A549 (cell line): ENCODE measurements at regions not wholly inside any gene's neighbourhood (a gene's known extent, or its start where the extent isn't known, plus 50 kb on each side); places are given as distances from the start of the nearest gene placed in this dataset.

ENCODE experiments used
- ATAC-seq, 2 experiments: fragments of 200-7000 bp in 1 of 2; fragments of >200 bp in 1 of 2; cut with Nextera tagmentation in 1 of 2; cut with Tn5 transposase in 1 of 2; 3 replicates each; pipeline versions ENCODE4 v1.8.0 to v1.9.1; 2018 to 2020; ENCODE audit warnings: mild to moderate bottlenecking in 1 of 2, moderate library complexity in 1 of 2
- CTCF ChIA-PET: fragments of 300-600 bp; sonication (Branson Sonifier 250); formaldehyde crosslinking; extraction: SDS; loops from one replicate; lab custom pipeline; 2021; ENCODE audit warnings: antibody characterized with exemption, inconsistent platforms; lab: Yijun Ruan, JAX
- POLR2A ChIA-PET: fragments of 350-600 bp; formaldehyde crosslinking; extraction: SDS; loops from one replicate; lab custom pipeline; 2021; ENCODE audit warnings: antibody characterized with exemption, inconsistent platforms; lab: Yijun Ruan, JAX
- DNase-seq, 2 experiments: peaks; one replicate each; pipeline versions ENCODE4 v3.0.0 to v3.0.0-alpha.2; 2011 to 2016; ENCODE audit warnings: low read depth in 1 of 2, low spot score in 1 of 2
- FAIRE-seq: peaks from 2 replicates; lab custom pipeline; 2011; peaks lifted over from hg19 to GRCh38; lab: Jason Lieb, UNC
- H3K27ac ChIP-seq, 2 experiments: fragments of >200 bp; sonication (Bioruptor Twin); formaldehyde crosslinking; 3 replicates each; pipeline ENCODE4 v1.5.1; 2016 to 2017
- H3K4me1 ChIP-seq: fragments of >200 bp; sonication (Bioruptor Twin); formaldehyde crosslinking; 3 replicates; pipeline ENCODE4 v1.6.1; 2016
- H3K4me2 ChIP-seq: fragments of >200 bp; sonication (Bioruptor Twin); formaldehyde crosslinking; 3 replicates; pipeline ENCODE4 v1.6.1; 2016
- H3K4me3 ChIP-seq: fragments of >200 bp; sonication (Bioruptor Twin); formaldehyde crosslinking; 3 replicates; pipeline ENCODE4 v1.5.1; 2016
- H3K9me3 ChIP-seq: fragments of >200 bp; sonication (Bioruptor Twin); formaldehyde crosslinking; 3 replicates; pipeline ENCODE4 v1.6.1; 2016
- BCL3 ChIP-seq: fragments of >200 bp; sonication (Bioruptor Twin); formaldehyde crosslinking; IDR thresholded peaks from 3 replicates; pipeline ENCODE4 v1.6.1; 2016
- CBX8 ChIP-seq: fragments of 200-600 bp; sonication (generic); IDR thresholded peaks from 2 replicates; pipeline ENCODE4 v1.6.1; 2016
- CEBPB ChIP-seq, 2 experiments: fragments of >200 bp in 1 of 2; sonication (Bioruptor Twin) in 1 of 2; formaldehyde crosslinking in 1 of 2; IDR thresholded peaks; 2 replicates each; pipeline ENCODE4 v1.6.1; 2012 to 2016
- EHF ChIP-seq: fragments of 250-450 bp; sonication (Bioruptor Pico); IDR thresholded peaks from 2 replicates; pipeline ENCODE4 v1.5.0; 2020; ENCODE audit warnings: mild to moderate bottlenecking
- EHMT2 ChIP-seq: fragments of 200-600 bp; sonication (generic); IDR thresholded peaks from 2 replicates; pipeline ENCODE4 v1.6.1; 2016; ENCODE audit warnings: antibody characterized with exemption, low read depth, mild to moderate bottlenecking, moderate library complexity
- ELK1 ChIP-seq: fragments of 150-350 bp; IDR thresholded peaks from 2 replicates; pipeline ENCODE4 v1.6.1; 2014; ENCODE audit warnings: low read depth, mild to moderate bottlenecking, low read length
- HMGXB4 ChIP-seq: fragments of 250-450 bp; sonication (Bioruptor Pico); IDR thresholded peaks from 2 replicates; pipeline ENCODE4 v1.5.0; 2021; ENCODE audit warnings: mild to moderate bottlenecking, moderate library complexity, borderline replicate concordance
- HOXB5 ChIP-seq: fragments of 250-450 bp; sonication (Bioruptor Pico); IDR thresholded peaks from 2 replicates; pipeline ENCODE4 v1.5.0; 2020; ENCODE audit warnings: mild to moderate bottlenecking, moderate library complexity
- JUNB ChIP-seq: fragments of >200 bp; sonication (Bioruptor Twin); formaldehyde crosslinking; IDR thresholded peaks from 2 replicates; pipeline ENCODE4 v1.6.1; 2016
- KDM1A ChIP-seq: fragments of 200-600 bp; sonication (generic); IDR thresholded peaks from 2 replicates; pipeline ENCODE4 v1.6.1; 2016; ENCODE audit warnings: low read depth, mild to moderate bottlenecking
- MAZ ChIP-seq: fragments of 150-350 bp; IDR thresholded peaks from 2 replicates; pipeline ENCODE4 v1.6.1; 2014; ENCODE audit warnings: antibody characterized with exemption, low read depth, low read length, borderline replicate concordance
- NR3C1 ChIP-seq: fragments of >200 bp; sonication (Bioruptor Twin); formaldehyde crosslinking; IDR thresholded peaks from 3 replicates; pipeline ENCODE4 v1.6.1; 2017
- PHF8 ChIP-seq: fragments of 200-600 bp; sonication (generic); IDR thresholded peaks from 2 replicates; pipeline ENCODE4 v1.6.1; 2016; ENCODE audit warnings: low read depth, mild to moderate bottlenecking, antibody characterized with exemption, moderate library complexity, borderline replicate concordance
- POLR2A ChIP-seq: IDR thresholded peaks from 2 replicates; pipeline ENCODE4 v1.6.1; 2012; ENCODE audit warnings: mild to moderate bottlenecking, low read length
- RAD21 ChIP-seq, 2 experiments: fragments of >200 bp in 1 of 2; sonication (Bioruptor Twin) in 1 of 2; formaldehyde crosslinking in 1 of 2; IDR thresholded peaks in 1 of 2; conservative IDR thresholded peaks in 1 of 2; 2 replicates in 1 of 2; 3 replicates in 1 of 2; pipeline ENCODE4 v1.6.1; 2012 to 2018; ENCODE audit warnings: inconsistent platforms in 1 of 2
- RARB ChIP-seq: fragments of 250-450 bp; sonication (Bioruptor Pico); IDR thresholded peaks from 2 replicates; pipeline ENCODE4 v1.8.0; 2021; ENCODE audit warnings: mild to moderate bottlenecking, moderate library complexity
- RCOR1 ChIP-seq: fragments of 150-350 bp; IDR thresholded peaks from 2 replicates; pipeline ENCODE4 v1.6.1; 2014; ENCODE audit warnings: antibody characterized with exemption, low read length, low read depth
- RFX5 ChIP-seq: fragments of 450-650 bp; IDR thresholded peaks from 2 replicates; pipeline ENCODE4 v1.7.1; 2014; ENCODE audit warnings: antibody characterized with exemption, mild to moderate bottlenecking, moderate library complexity
- SMC3 ChIP-seq: fragments of >200 bp; sonication (Bioruptor Twin); formaldehyde crosslinking; IDR thresholded peaks from 3 replicates; pipeline ENCODE4 v1.6.1; 2018; ENCODE audit warnings: inconsistent platforms
- SREBF2 ChIP-seq: fragments of 450-650 bp; IDR thresholded peaks from 2 replicates; pipeline ENCODE4 v1.6.1; 2014; ENCODE audit warnings: mild to moderate bottlenecking, moderate library complexity
- TP53 ChIP-seq: fragments of 250-450 bp; sonication (Bioruptor Pico); IDR thresholded peaks from 2 replicates; pipeline ENCODE4 v1.5.0; 2021; ENCODE audit warnings: mild to moderate bottlenecking, moderate library complexity
- ZC3H11A ChIP-seq: fragments of 450-650 bp; IDR thresholded peaks from 2 replicates; pipeline ENCODE4 v1.6.1; 2014; ENCODE audit warnings: antibody characterized with exemption, mild to moderate bottlenecking
- WGBS: methylation state at CpG from one replicate; pipeline ENCODE4 v1.1.6; 2017; ENCODE audit errors: missing lambda C conversion rate; 5-methylcytosine and 5-hydroxymethylcytosine counted together
- TF ChIP-seq, protein P1 (sequence below): fragments of >200 bp; sonication (Bioruptor Twin); formaldehyde crosslinking; IDR thresholded peaks from 3 replicates; pipeline ENCODE4 v1.5.1; 2016
- TF ChIP-seq, protein P2 (sequence below): fragments of >200 bp; sonication (Bioruptor Twin); formaldehyde crosslinking; IDR thresholded peaks from 2 replicates; pipeline ENCODE4 v1.6.1; 2016
- TF ChIP-seq, protein P3 (sequence below): IDR thresholded peaks from 2 replicates; pipeline ENCODE4 v1.6.1; 2012

DNA sequence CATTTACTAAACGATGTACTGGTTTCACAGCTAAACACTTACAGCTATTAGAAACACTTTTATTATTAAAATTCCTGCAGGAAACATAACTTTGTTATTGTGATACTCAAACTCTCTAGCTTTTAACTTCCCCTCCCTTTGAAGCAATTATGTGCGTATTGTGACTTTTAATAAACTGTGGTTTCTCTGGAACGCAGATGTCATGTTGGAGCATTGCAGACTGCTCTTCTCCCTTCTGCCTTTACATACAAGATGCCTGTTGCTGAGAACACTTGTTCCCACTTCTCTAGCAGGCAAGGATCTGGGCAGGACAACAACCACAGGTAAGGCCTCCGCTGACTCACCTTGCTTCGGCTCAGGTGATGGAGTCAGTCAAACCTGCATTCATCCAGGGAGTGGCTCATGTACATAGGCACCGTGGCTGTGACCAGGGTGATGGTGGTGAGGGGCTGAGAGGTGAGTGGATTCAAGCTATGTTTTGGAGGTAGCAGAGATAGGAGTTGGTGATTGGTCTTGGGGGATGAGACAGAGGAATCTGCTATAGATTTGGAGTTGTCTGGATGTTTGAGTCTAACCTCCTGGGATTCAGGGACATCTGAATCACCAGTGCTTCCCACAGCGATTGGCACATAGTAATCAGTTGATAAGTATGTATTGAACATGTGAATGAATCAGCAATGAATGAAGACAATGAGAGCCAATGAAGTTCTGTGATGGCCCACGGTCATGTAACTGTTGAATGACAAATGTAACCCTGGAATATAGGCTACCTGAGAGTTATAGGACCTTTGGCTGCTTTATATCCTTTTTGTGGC is 106.0 kb downstream of the ADAMTS15 start:
- ATAC-seq: no peak

GRCh38 chr11:130555251-130555841 is 106.9 kb downstream of the ADAMTS15 start:
- no peaks in the 10 kb centered on the region for H3K9me3 ChIP-seq
- H3K27ac ChIP-seq: no peak overlapping the region
- ChIA-PET CTCF (no interaction called here), POLR2A (no interaction called here)
- FAIRE-seq: no peak
- WGBS: 97% methylated on average over 6 of the region's 6 CpGs
- ATAC-seq: no peak
- no peaks in the 10 kb centered on the region for H3K4me1 ChIP-seq
- no peak overlapping the region for H3K4me2 ChIP-seq
- no peak for DNase-seq
- no peak overlapping the region for H3K4me3 ChIP-seq
- TF ChIP-seq HMGXB4 (CRISPR knock-in tag) (no peak), NR3C1 (no peak), SREBF2 (no peak), ELK1 (no peak), RFX5 (no peak), ZC3H11A (no peak), TP53 (no peak), MAZ (no peak), PHF8 (no peak)
- TF ChIP-seq, protein P1, sequence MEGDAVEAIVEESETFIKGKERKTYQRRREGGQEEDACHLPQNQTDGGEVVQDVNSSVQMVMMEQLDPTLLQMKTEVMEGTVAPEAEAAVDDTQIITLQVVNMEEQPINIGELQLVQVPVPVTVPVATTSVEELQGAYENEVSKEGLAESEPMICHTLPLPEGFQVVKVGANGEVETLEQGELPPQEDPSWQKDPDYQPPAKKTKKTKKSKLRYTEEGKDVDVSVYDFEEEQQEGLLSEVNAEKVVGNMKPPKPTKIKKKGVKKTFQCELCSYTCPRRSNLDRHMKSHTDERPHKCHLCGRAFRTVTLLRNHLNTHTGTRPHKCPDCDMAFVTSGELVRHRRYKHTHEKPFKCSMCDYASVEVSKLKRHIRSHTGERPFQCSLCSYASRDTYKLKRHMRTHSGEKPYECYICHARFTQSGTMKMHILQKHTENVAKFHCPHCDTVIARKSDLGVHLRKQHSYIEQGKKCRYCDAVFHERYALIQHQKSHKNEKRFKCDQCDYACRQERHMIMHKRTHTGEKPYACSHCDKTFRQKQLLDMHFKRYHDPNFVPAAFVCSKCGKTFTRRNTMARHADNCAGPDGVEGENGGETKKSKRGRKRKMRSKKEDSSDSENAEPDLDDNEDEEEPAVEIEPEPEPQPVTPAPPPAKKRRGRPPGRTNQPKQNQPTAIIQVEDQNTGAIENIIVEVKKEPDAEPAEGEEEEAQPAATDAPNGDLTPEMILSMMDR: no peak
- TF ChIP-seq, protein P2, sequence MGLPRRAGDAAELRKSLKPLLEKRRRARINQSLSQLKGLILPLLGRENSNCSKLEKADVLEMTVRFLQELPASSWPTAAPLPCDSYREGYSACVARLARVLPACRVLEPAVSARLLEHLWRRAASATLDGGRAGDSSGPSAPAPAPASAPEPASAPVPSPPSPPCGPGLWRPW: no peak
- TF ChIP-seq, protein P3, sequence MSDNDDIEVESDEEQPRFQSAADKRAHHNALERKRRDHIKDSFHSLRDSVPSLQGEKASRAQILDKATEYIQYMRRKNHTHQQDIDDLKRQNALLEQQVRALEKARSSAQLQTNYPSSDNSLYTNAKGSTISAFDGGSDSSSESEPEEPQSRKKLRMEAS: no peak

More for the DNA sequence above, 106.0 kb downstream of the ADAMTS15 start:
- Histone ChIP-seq H3K4me2 (no peak overlapping the region), H3K9me3 (no peaks in the 10 kb centered on the region), H3K4me1 (no peaks in the 10 kb centered on the region), H3K4me3 (no peak overlapping the region), H3K27ac (no peak overlapping the region)
- no peak for FAIRE-seq
- CTCF ChIA-PET: no interaction called here
- 76% methylated on average over 7 of the region's 8 CpGs for WGBS
- TF ChIP-seq RFX5 (no peak), HOXB5 (CRISPR knock-in tag) (no peak), EHF (no peak), MAZ (no peak), JUNB (no peak), BCL3 (no peak), RARB (CRISPR knock-in tag) (no peak), RCOR1 (no peak), PHF8 (no peak), CEBPB (IDR thresholded peaks at IDR 0.05) (no peak), SMC3 (no peak), ELK1 (no peak), POLR2A (no peak), KDM1A (no peak), CBX8 (no peak), HMGXB4 (CRISPR knock-in tag) (no peak), EHMT2 (no peak), RAD21 (conservative IDR thresholded peaks at IDR 0.05 in 1 of 2, IDR thresholded peaks at IDR 0.05 in 1 of 2) (no peak)
- POLR2A ChIA-PET: no interaction called here
- no peak for DNase-seq
